Endothelial cell of umbilical vein (primary cell): ENCODE measurements at regions not wholly inside any gene's neighbourhood (a gene's known extent, or its start where the extent isn't known, plus 50 kb on each side); places are given as distances from the start of the nearest gene placed in this dataset.

Experiments used
- CTCF ChIP-seq, 2 donors: IDR thresholded peaks; 1 replicate in 1 of 2; 2 replicates in 1 of 2; pipeline ENCODE4 v1.5.1; 2011; ENCODE audit warnings: low read length in 2 of 2, mild to moderate bottlenecking in 2 of 2, moderate library complexity in 2 of 2, control low read depth in 1 of 2, inconsistent platforms in 1 of 2, low read depth in 1 of 2; ENCODE audit not compliant: insufficient read depth in 1 of 2; ENCODE audit errors: extremely low read depth in 1 of 2
- POLR2A ChIP-seq: IDR thresholded peaks from 2 replicates; pipeline ENCODE4 v1.6.1; 2012; ENCODE audit warnings: low read depth, mild to moderate bottlenecking, control low read depth, low read length

GRCh38 chr16:55933038-55933437 is 57.9 kb upstream of the CES5A start:
- TF ChIP-seq CTCF (IDR thresholded peaks at IDR 0.05; ENCODE audit: extremely low read depth in 1 of 2, insufficient read depth in 1 of 2, low read depth in 1 of 2, low read length in 2 of 2), result no peak
- no peak for TF ChIP-seq POLR2A
